Fibroblast of upper back skin (primary cell): ENCODE measurements at regions not wholly inside any gene's neighbourhood (a gene's known extent, or its start where the extent isn't known, plus 50 kb on each side); places are given as distances from the start of the nearest gene placed in this dataset.
"Not testable (repeated sequence)": the region's sequence is repeated elsewhere in the genome, so short reads cannot be mapped to it uniquely, and the experiment has no call there.

Source experiments
- DNase-seq: peaks from one replicate; pipeline ENCODE4 v3.0.0-alpha.2; 2013

GRCh38 chr3:127072221-127072771 is 89.4 kb downstream of the PLXNA1 start:
- DNase-seq, result no peak

- DNase-seq, result no peak
Measured at GRCh38 chr3:127072971-127073783, 90.3 kb downstream of the PLXNA1 start.

DNA sequence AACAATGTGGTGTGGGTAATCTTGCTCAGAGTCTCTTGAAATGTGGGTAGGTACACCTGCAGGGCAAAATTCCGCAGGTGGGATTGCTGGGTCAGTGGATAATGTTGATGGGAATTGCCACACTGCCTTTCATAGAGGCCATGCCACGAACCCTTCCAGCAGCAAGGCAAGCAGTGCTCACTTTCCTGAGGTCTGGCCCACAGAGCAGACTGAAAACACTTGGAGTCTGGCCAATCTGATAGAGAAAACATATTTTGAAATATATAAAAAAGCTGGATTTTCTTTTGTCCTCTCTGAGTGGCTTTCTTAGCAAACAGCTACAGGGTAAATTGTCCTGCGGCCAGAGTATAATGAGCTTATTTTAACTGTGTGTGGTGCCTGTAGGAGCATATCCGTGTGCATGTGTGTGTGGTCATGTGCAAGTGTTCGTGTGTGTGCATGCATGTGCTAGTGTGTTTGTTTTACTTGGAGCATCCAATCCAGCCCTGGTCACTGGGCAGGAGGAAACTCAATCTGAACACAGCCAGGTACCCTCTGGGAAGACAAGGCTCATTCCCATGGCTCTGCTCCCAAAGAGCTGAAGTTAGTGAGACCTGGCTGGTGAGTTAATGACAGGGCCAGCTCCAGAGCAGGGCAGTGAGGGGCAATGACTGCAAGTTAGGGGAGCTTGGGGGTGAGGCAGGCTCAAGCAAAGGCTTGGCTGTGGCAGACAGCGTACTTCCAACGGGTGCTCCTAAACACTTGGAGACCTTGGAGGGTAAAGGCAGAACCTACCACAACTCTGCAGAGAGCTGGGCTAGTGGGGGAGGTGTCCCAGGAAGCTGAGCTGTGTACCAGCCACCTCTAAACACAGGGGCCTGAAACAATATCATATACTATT is 91.3 kb downstream of the PLXNA1 start:
- peak; percentile 13 for DNase-seq

GRCh38 chr3:127074900-127075360 is 92.0 kb downstream of the PLXNA1 start:
- DNase-seq, result peak; percentile 88

DNA sequence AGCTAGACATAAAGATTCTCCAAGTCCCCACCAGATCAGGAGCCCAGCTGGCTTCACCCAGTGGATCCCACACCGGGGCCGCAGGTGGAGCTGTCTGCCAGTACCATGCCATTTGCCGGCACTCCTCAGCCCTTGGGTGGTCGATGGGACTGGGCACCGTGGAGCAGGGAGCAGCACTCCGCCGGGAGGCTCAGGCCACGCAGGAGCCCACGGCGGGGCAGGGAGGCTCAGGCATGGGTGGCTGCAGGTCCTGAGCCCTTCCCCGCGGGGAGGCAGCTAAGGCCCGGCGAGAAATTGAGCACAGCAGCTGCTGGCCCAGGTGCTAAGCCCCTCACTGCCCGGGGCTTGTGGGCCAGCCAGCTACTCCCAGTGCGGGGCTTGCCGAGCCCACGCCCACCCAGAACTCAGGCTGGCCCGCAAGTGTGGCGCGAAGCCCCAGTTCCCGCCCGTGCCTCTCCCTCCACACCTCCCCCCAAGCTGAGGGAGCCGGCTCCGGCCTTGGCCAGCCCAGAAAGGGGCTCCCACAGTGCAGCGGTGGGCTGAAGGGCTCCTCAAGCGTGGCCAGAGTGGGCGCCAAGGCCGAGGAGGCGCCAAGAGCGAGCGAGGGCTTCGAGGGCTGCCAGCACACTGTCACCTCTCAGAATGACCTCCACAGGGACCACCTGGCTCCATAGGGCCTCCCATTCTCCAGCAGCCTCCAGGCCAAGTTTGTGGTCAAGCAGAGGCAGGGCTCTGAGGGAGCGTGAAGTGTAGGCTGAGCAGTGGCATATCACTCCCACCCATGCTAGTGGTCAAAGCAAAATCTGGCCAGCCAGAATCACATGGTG is 93.5 kb downstream of the PLXNA1 start:
- not testable (repeated sequence) for DNase-seq

DNA sequence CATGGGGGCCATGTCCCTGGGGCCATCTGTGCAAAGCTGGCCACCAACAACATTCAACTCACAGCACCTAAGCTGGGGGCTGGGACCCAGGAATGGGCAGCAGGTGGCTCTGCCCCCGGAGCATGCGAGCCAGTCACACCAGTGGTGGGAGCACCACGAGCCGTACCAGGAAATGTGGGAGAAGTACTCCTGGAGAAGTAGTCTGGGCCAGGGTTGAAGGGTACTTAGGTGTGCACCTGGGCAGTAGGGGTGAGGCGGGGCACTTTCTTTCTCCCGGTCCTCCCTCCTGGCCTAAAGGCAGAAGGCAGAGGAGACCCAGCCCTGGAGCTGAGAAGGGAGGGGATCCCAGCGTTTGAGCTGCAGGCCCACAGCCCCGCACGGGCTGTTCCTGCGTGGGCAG is 94.2 kb downstream of the PLXNA1 start:
- no peak for DNase-seq

DNA sequence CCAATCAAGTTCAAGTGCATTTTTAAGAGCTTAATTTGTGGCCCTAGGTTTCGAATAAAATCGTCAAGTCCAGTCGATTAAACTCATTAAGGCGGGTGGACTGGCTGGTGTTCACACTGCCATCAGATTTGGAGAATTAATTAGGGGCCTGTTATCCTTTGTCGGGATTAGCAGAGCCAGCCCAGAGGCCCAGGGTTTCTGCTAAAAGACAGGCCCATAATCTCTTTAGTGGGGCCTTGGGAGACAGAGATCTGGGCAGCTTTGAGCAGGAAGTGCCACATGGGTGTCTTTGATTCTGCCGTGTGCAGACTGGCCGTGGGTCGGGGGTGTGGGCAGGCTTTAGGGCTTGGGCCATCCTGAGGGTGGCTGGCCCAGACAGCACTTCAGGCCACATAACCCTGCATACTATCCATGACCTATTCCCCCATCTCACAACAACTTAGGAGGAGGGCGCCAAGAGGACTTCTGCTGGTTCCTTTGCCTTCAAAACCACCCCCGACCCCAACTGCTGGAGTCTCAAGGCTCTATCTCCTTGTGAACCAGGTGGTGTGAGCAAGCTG is 94.7 kb downstream of the PLXNA1 start:
- no peak for DNase-seq

DNA sequence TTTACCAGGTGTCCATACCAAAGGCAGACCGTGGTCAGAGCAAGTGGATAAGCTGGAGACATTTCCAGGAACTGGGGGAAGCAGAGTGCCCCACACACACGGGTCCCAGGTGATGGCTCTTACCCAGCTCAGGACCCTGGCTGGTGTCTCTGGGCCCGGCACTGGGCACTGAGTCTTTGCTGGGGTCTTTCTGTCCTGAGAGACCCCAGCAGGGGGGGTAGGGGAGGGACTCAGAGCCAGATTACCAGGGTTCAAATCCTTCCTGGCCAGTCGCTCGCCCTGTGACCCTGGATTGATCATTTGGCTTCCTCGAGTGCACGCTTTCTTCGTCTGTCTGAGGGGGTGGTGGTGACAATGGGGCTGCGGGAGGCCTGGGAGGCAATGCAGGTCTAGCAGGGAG is 95.7 kb downstream of the PLXNA1 start:
- no peak for DNase-seq

DNA sequence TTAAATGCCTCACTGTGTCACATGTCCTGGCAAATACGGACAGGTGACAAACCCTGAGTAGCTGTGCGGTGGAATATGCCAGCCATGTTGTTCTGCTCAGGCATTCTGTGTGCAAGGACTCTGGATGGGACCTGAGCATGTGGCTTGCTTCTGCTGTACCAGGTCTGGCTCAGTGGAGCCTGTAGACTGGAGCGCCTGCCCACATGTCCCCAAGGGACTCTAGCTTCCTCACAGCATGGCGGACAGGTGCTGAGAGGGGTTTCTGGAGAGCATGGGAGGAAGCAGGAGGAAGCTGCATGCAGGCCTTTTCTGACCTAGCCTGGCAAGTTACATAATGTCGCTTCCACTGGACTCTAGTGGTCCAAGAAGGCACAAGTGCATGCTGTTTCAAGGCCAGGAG is 96.3 kb downstream of the PLXNA1 start:
- no peak for DNase-seq

- no peak for DNase-seq
Measured at GRCh38 chr3:127081001-127081720, 98.2 kb downstream of the PLXNA1 start.

DNA sequence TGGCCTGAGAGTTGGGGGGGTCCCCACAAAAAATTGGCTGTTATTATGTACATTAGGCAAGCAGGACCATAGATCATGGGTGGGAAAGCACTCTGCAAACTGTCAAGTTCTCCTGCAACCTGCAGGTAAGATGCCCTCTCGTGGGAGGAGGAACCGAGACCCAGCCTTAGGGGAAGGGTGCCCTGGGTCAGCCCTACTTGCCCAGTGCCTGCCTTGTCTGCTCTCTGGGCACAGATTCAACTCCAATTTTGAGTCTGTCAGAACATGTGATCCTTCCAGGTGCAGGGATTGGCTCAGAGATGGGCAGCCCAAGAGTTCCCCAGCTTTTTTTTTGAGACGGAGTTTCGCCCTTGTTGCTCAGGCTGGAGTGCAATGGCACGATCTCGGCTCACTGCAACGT is 99.2 kb downstream of the PLXNA1 start:
- no peak for DNase-seq

DNA sequence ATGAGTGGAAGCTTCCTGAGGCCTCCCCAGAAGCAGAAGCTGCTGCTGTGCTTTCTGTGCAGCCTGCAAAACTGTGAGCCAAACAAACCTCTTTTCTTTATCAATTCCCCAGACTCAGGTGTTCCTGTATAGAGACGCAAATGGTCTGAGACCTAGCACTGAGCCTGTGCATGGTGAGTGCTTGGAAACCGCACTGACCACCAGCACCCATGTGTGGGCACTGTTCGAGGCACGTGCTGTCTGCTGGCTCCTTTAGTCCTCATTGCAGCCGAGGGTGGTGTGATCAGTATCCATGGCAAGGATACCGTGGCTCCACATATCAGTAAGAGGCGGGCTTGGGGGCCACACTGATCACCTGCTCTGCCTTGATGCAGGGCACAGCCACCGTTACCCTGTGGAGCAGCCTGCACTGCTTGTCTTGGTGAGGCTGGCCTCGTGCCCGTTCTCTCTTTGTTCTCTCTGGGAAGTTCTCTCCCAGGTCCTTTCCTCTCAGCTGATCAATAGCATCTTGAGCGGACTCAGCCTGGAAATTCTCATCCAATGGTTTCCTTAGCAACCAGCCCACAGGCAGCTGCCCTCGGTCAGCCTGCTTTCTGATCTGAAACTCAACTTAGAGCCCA is 101.0 kb downstream of the PLXNA1 start:
- DNase-seq, result no peak

DNA sequence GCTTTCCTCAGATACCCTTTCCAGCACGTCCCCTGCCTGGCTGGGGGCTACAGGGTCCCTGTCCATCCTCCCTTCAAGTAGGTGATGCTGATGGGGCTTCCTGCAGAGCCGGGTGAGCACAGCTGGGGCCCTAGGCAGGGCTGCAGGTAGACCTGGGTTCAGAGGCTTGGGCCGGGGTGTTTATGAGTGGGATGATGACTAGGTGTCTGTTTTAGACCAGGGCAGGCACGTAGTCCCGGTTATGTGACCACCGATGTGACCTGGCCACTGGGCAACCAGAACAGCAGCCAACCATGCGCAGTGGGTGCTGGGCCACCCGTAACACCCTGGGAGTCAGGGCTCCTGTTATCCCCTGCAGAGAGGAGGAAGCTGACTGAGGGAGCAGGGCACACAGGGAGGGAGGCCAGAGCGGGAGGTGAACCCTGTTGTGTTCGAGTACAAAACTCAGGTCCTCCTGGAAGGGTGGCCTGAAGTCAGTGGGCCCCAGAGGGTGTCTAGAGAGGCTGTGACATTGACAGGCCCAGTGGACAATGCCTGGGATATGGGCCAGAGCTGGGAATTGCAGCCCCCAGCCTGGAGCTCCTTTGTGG is 101.6 kb downstream of the PLXNA1 start:
- no peak for DNase-seq

DNA sequence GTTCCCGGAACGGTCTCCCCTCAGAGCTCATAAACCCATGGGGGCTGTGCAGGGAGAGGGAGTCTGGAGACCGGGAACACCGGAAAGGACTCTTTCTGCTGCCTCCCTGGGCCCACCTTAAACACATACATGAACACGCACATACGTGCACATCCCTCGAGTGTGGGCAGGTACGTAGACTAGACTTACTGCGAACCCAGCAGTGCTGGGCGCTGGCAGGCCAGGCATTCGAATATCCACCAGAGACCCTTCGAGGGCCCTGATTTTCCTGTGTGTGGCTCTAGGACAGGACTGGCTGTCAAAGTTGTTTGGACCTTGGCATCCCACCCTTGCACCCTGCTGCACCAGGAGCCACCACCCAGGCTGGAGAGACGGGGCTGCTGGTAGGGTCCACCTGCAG is 102.7 kb downstream of the PLXNA1 start:
- DNase-seq, result no peak

GRCh38 chr3:127086591-127086990 is 103.7 kb downstream of the PLXNA1 start:
- not testable (repeated sequence) for DNase-seq

DNA sequence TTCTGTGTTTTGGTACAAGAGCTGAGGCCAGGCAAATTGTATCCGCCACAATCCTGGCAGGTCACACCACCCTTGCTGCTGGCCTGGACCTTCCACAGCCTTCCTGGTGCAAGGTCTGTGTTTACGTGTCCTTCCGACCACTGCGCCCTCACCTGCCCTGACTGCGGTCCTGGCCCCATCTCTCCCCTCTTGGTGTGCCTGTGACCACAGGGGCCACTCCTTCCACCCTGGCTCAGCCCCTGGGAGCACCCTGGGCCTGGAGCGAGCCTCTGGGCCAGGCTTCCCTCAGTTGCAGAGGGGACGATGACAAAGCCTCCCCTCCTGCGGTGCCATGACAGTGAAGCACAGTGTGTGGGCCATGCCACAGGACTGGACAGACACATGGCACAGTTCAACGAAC is 104.5 kb downstream of the PLXNA1 start:
- DNase-seq, result no peak

DNA sequence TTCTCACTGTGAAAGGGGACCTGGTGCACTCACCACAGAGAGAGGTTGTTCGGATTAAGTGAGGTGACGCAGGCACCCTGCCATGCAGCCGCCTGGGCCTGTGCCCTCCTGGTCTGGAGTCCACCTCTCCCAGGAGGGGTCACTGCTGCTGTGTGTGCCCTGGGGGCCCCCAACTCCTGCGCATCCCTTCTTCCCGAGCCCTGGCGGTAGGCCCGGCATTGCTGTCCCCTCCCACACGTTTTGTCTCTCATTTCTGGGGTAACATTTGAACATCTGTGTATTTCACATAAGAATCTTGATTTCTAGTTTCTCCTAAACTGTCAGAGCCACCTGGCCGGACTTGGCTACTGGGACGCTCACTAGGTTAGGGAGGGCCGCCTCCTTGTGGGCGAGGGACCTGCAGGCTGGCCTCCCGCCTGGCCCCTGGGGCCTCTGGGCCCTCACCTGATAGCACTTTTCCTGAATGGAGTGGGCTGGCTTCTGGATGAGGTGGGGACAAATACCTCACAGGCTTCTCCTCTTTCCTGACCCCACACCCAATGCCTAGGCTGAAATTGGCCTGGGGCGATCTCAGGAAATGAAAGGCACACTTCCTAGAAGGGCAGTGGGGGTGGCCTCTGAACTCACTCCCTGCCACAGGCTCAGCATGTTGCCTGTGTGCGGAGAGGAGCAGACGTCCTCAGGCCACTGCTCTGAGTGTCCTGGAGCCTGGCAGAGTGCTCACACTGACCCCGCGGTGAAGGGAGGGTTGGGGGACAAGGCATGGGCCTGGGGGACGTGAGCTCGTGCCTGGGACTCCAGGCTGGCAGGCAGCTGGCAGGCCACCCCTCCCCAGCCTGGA is 104.2 kb upstream of the PRR23E start:
- DNase-seq, result no peak

GRCh38 chr3:127089486-127090145 is 103.3 kb upstream of the PRR23E start:
- peak; percentile 38 for DNase-seq
